ENCODE measurements at regions not wholly inside any gene's neighbourhood (a gene's known extent, or its start where the extent isn't known, plus 50 kb on each side); places are given as distances from the start of the nearest gene placed in this dataset.

GRCh38 chr6:2562721-2563451 is 187.8 kb downstream of the MYLK4 start:
- DNase-seq: peak; percentile 49 to 68

GRCh38 chr6:2560917-2561698 is 189.6 kb downstream of the MYLK4 start:
- DNase-seq: no peak

- DNase-seq: no peak
Measured at GRCh38 chr6:2560140-2560818, 190.4 kb downstream of the MYLK4 start.

- DNase-seq: no peak
Measured at GRCh38 chr6:2558861-2559801, 191.6 kb downstream of the MYLK4 start.

- DNase-seq: no peak
Measured at GRCh38 chr6:2558098-2558680, 192.5 kb downstream of the MYLK4 start.

GRCh38 chr6:2557181-2557720 is 193.5 kb downstream of the MYLK4 start:
- no peak for DNase-seq

- DNase-seq: no peak
Measured at GRCh38 chr6:2556761-2557160, 194.0 kb downstream of the MYLK4 start.

- DNase-seq: no peak
Measured at GRCh38 chr6:2554651-2555260, 196.0 kb downstream of the MYLK4 start.

GRCh38 chr6:2552526-2553154 is 198.1 kb downstream of the MYLK4 start:
- DNase-seq: no peak

GRCh38 chr6:2551705-2552104 is 199.0 kb downstream of the MYLK4 start:
- no peak for DNase-seq

GRCh38 chr6:2550247-2550646 is 200.5 kb downstream of the MYLK4 start:
- DNase-seq: no peak

GRCh38 chr6:2549834-2550233 is 200.9 kb downstream of the MYLK4 start:
- DNase-seq: no peak

GRCh38 chr6:2547355-2547754 is 203.4 kb downstream of the MYLK4 start:
- no peak for DNase-seq

- no peak for DNase-seq
Measured at GRCh38 chr6:2546901-2547300, 203.8 kb downstream of the MYLK4 start.

- DNase-seq: no peak
Measured at GRCh38 chr6:2545383-2546038, 205.2 kb downstream of the MYLK4 start.

GRCh38 chr6:2543321-2543720 is 207.4 kb downstream of the MYLK4 start:
- no peak for DNase-seq

GRCh38 chr6:2542858-2543218 is 207.9 kb downstream of the MYLK4 start:
- DNase-seq: no peak

- no peak for DNase-seq
Measured at GRCh38 chr6:2542101-2542857, 208.4 kb downstream of the MYLK4 start.

- no peak for DNase-seq
Measured at GRCh38 chr6:2536451-2536850, 214.3 kb downstream of the MYLK4 start.

Data from right lung (tissue), 2 donors.